Endothelial cell of umbilical vein (primary cell): ENCODE measurements at regions not wholly inside any gene's neighbourhood (a gene's known extent, or its start where the extent isn't known, plus 50 kb on each side); places are given as distances from the start of the nearest gene placed in this dataset.

Source experiments
- EZH2 ChIP-seq: IDR thresholded peaks from 2 replicates; pipeline ENCODE4 v1.6.1; 2012; ENCODE audit warnings: borderline replicate concordance, low read depth, mild to moderate bottlenecking, moderate library complexity, low read length, inconsistent platforms; ENCODE audit not compliant: severe bottlenecking
- FOS ChIP-seq: IDR thresholded peaks from 2 replicates; pipeline ENCODE4 v1.6.1; 2011; ENCODE audit warnings: mild to moderate bottlenecking, low read length, moderate library complexity, borderline replicate concordance; ENCODE audit not compliant: insufficient read depth
- GATA2 ChIP-seq: IDR thresholded peaks from 2 replicates; pipeline ENCODE4 v1.7.0; 2011; ENCODE audit warnings: low read depth, mild to moderate bottlenecking, moderate library complexity, mixed read lengths, low read length; ENCODE audit not compliant: insufficient read length, insufficient read depth
- JUN ChIP-seq: IDR thresholded peaks from 2 replicates; pipeline ENCODE4 v1.6.1; 2011; ENCODE audit warnings: borderline replicate concordance, low read depth; ENCODE audit not compliant: insufficient read length, insufficient read depth
- POLR2A ChIP-seq: IDR thresholded peaks from 2 replicates; pipeline ENCODE4 v1.6.1; 2012; ENCODE audit warnings: low read depth, mild to moderate bottlenecking, control low read depth, low read length
- POLR2AphosphoS5 ChIP-seq: IDR thresholded peaks from 2 replicates; pipeline ENCODE4 v1.6.1; 2012; ENCODE audit warnings: low read depth, mild to moderate bottlenecking, control low read depth, low read length, moderate library complexity; ENCODE audit not compliant: insufficient read depth
- TF ChIP-seq, protein P1 (sequence below), 2 donors: IDR thresholded peaks; 1 replicate in 1 of 2; 2 replicates in 1 of 2; pipeline ENCODE4 v1.5.1; 2011; ENCODE audit warnings: low read length in 2 of 2, mild to moderate bottlenecking in 2 of 2, moderate library complexity in 2 of 2, control low read depth in 1 of 2, inconsistent platforms in 1 of 2, low read depth in 1 of 2; ENCODE audit not compliant: insufficient read depth in 1 of 2; ENCODE audit errors: extremely low read depth in 1 of 2
- TF ChIP-seq, protein P2 (sequence below): IDR thresholded peaks from 2 replicates; pipeline ENCODE4 v1.6.1; 2011; ENCODE audit not compliant: insufficient read depth, insufficient read length

DNA sequence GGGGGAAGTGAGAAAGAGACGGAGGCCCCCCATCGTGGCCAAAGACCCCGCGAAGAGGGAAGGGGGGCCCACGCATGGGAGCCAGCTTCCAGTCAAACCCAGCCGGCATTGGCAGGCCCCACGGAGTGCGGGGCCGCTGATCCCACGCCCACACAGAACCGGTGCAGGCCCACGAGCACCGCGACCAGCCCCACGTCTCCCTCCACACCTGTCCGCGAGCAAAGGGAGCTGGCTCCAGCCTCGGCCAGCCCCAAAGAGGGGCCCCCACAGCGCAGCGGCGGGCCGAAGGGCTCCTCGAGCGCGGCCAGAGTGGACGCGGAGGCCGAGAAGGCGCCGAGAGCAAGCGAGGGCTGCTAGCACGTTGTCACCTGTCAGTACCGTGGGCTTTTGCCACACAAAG is 125.0 kb upstream of the TWIST2 start:
- TF ChIP-seq, protein P1, sequence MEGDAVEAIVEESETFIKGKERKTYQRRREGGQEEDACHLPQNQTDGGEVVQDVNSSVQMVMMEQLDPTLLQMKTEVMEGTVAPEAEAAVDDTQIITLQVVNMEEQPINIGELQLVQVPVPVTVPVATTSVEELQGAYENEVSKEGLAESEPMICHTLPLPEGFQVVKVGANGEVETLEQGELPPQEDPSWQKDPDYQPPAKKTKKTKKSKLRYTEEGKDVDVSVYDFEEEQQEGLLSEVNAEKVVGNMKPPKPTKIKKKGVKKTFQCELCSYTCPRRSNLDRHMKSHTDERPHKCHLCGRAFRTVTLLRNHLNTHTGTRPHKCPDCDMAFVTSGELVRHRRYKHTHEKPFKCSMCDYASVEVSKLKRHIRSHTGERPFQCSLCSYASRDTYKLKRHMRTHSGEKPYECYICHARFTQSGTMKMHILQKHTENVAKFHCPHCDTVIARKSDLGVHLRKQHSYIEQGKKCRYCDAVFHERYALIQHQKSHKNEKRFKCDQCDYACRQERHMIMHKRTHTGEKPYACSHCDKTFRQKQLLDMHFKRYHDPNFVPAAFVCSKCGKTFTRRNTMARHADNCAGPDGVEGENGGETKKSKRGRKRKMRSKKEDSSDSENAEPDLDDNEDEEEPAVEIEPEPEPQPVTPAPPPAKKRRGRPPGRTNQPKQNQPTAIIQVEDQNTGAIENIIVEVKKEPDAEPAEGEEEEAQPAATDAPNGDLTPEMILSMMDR (IDR thresholded peaks at IDR 0.05; ENCODE audit: extremely low read depth in 1 of 2, insufficient read depth in 1 of 2, low read depth in 1 of 2, low read length in 2 of 2), result no peak
- TF ChIP-seq POLR2A (no peak), EZH2 (no peak), POLR2AphosphoS5 (no peak), JUN (no peak), FOS (no peak), GATA2 (no peak)
- TF ChIP-seq, protein P2, sequence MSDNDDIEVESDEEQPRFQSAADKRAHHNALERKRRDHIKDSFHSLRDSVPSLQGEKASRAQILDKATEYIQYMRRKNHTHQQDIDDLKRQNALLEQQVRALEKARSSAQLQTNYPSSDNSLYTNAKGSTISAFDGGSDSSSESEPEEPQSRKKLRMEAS, result no peak
